Omental fat pad (tissue), 3 donors: ENCODE measurements at regions not wholly inside any gene's neighbourhood (a gene's known extent, or its start where the extent isn't known, plus 50 kb on each side); places are given as distances from the start of the nearest gene placed in this dataset.

Experiments used
- ATAC-seq: fragments of 150-250 bp; one replicate; pipeline ENCODE4 v1.9.1; 2016; ENCODE audit warnings: mild to moderate bottlenecking, moderate library complexity; ENCODE audit not compliant: low FRiP score
- DNase-seq: peaks from one replicate; pipeline ENCODE4 v3.0.0-alpha.2; 2019; ENCODE audit warnings: low spot score
- CTCF ChIP-seq, 3 donors: fragments of 450-650 bp; IDR thresholded peaks; one replicate each; pipeline ENCODE4 v1.5.1; 2016 to 2017; ENCODE audit warnings: antibody characterized with exemption in 3 of 3, mild to moderate bottlenecking in 3 of 3, moderate library complexity in 2 of 3

- ATAC-seq: no peak
- no peak for TF ChIP-seq CTCF (IDR thresholded peaks at IDR 0.05)
These were observed 680.7 kb upstream of the SLC35B3 start for GRCh38 chr6:9116026-9116425.

GRCh38 chr6:9112544-9112943 lies 677.2 kb upstream of the SLC35B3 start:
- ATAC-seq (no peak), DNase-seq (no peak)
- TF ChIP-seq CTCF (IDR thresholded peaks at IDR 0.05): no peak

More at GRCh38 chr6:9116026-9116425, 680.7 kb upstream of the SLC35B3 start:
- no peak for DNase-seq

- DNase-seq (no peak), ATAC-seq (no peak)
- TF ChIP-seq CTCF (IDR thresholded peaks at IDR 0.05): no peak
These were observed 668.7 kb upstream of the SLC35B3 start for GRCh38 chr6:9103876-9104521.

- no peak for ATAC-seq
- TF ChIP-seq CTCF (IDR thresholded peaks at IDR 0.05): no peak
- DNase-seq: no peak
These were observed 666.6 kb upstream of the SLC35B3 start for GRCh38 chr6:9101920-9102319.

GRCh38 chr6:9100869-9101580 lies 665.7 kb upstream of the SLC35B3 start:
- ATAC-seq: no peak
- no peak for TF ChIP-seq CTCF (IDR thresholded peaks at IDR 0.05)
- DNase-seq: no peak

- DNase-seq (no peak), ATAC-seq (no peak)
- no peak for TF ChIP-seq CTCF (IDR thresholded peaks at IDR 0.05)
These were observed 660.4 kb upstream of the SLC35B3 start for GRCh38 chr6:9095729-9096128.

GRCh38 chr6:9095137-9095536 lies 659.8 kb upstream of the SLC35B3 start:
- ATAC-seq (no peak), DNase-seq (no peak)
- no peak for TF ChIP-seq CTCF (IDR thresholded peaks at IDR 0.05)
